Progenitor cell of endocrine pancreas (in vitro differentiated cells): ENCODE measurements at regions not wholly inside any gene's neighbourhood (a gene's known extent, or its start where the extent isn't known, plus 50 kb on each side); places are given as distances from the start of the nearest gene placed in this dataset.
"Not testable (repeated sequence)": the region's sequence is repeated elsewhere in the genome, so short reads cannot be mapped to it uniquely, and the experiment has no call there.

Experiments used
- DNase-seq: peaks from one replicate; pipeline ENCODE4 v3.0.0; 2021; ENCODE audit warnings: low spot score; ENCODE audit not compliant: unreplicated experiment
- H3K27ac Mint-ChIP-seq: 2 replicates; pipeline ENCODE4 v1.8.0; 2021; ENCODE audit warnings: mild to moderate bottlenecking, moderate library complexity, mixed read lengths
- H3K27me3 Mint-ChIP-seq: 2 replicates; pipeline ENCODE4 v1.8.0; 2021; ENCODE audit warnings: mixed read lengths
- H3K36me3 Mint-ChIP-seq: 2 replicates; pipeline ENCODE4 v1.8.0; 2022; ENCODE audit warnings: mixed read lengths; ENCODE audit not compliant: insufficient read depth
- H3K4me1 Mint-ChIP-seq: 2 replicates; pipeline ENCODE4 v1.8.0; 2021; ENCODE audit warnings: low read depth, mixed read lengths
- H3K4me3 Mint-ChIP-seq: 2 replicates; pipeline ENCODE4 v1.8.0; 2021; ENCODE audit warnings: low read depth, mild to moderate bottlenecking, moderate library complexity, mixed read lengths
- H3K9me3 Mint-ChIP-seq: 2 replicates; pipeline ENCODE4 v1.8.0; 2021; ENCODE audit warnings: low read depth, mixed read lengths
- TF ChIP-seq, protein P1 (sequence below): fragments of 200-600 bp; sonication (generic); IDR thresholded peaks from one replicate; pipeline ENCODE4 v1.5.0; 2021; ENCODE audit warnings: antibody characterized with exemption, mild to moderate bottlenecking; ENCODE audit not compliant: unreplicated experiment

DNA sequence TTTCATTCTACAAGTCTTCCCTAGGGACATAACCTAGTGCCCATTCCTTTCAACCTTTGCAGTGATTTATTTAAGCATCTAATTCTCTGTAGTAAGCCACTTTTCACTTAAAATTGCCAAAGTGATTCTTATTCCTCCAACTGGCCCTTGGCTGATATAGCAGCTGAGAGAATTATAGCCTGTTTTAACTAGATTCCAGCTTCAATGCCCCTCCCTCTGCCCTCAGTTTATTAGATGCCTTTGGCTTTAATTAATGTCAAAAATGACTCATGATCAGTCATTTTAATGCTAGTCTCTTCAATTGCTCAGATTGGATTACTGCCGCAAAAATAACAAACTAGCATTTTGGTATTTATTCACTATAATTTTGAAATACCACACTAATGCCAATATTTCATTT is 145.4 kb upstream of the KCTD3 start:
- no peak for DNase-seq
- no peaks in the 10 kb centered on the region for H3K9me3 Mint-ChIP-seq
- H3K27me3 Mint-ChIP-seq: peaks cover 4% of the 10 kb centered on the region
- peaks cover 4% of the 10 kb centered on the region for H3K4me1 Mint-ChIP-seq
- no peaks in the 10 kb centered on the region for H3K36me3 Mint-ChIP-seq
- TF ChIP-seq, protein P1, sequence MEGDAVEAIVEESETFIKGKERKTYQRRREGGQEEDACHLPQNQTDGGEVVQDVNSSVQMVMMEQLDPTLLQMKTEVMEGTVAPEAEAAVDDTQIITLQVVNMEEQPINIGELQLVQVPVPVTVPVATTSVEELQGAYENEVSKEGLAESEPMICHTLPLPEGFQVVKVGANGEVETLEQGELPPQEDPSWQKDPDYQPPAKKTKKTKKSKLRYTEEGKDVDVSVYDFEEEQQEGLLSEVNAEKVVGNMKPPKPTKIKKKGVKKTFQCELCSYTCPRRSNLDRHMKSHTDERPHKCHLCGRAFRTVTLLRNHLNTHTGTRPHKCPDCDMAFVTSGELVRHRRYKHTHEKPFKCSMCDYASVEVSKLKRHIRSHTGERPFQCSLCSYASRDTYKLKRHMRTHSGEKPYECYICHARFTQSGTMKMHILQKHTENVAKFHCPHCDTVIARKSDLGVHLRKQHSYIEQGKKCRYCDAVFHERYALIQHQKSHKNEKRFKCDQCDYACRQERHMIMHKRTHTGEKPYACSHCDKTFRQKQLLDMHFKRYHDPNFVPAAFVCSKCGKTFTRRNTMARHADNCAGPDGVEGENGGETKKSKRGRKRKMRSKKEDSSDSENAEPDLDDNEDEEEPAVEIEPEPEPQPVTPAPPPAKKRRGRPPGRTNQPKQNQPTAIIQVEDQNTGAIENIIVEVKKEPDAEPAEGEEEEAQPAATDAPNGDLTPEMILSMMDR: no peak
- no peak overlapping the region for H3K4me3 Mint-ChIP-seq
- H3K27ac Mint-ChIP-seq: no peak overlapping the region

- H3K27ac Mint-ChIP-seq: no peak overlapping the region
- no peak overlapping the region for H3K4me3 Mint-ChIP-seq
- peaks cover 4% of the 10 kb centered on the region for H3K27me3 Mint-ChIP-seq
- DNase-seq: no peak
- H3K36me3 Mint-ChIP-seq: no peaks in the 10 kb centered on the region
- H3K9me3 Mint-ChIP-seq: peaks cover 8% of the 10 kb centered on the region
- TF ChIP-seq, protein P1: no peak
- H3K4me1 Mint-ChIP-seq: peaks cover 4% of the 10 kb centered on the region
Measured at GRCh38 chr1:215423288-215423687, 143.8 kb upstream of the KCTD3 start.

DNA sequence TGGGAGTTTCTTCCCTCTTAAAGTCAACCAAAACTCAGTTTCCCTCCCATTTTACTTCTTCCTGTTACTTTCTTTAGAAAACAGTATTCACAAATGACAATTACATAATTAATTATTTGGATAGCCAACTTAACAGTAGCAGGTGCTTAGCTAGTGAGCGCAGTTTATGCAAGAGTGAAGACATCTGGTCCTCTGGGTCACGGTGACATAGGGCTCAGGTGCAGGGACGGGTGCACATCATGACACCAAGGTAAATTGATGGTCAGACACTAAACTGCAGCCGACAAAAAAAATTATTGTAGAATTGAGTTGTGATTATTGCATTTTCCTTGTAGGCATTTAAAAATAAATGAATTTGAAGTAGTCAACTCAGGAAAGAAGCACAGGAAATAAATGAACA is 142.0 kb upstream of the KCTD3 start:
- Mint-ChIP-seq H3K4me1 (peaks cover 2% of the 10 kb centered on the region), H3K27ac (no peak overlapping the region), H3K36me3 (no peaks in the 10 kb centered on the region), H3K9me3 (peaks cover 13% of the 10 kb centered on the region), H3K27me3 (peaks cover 4% of the 10 kb centered on the region), H3K4me3 (no peak overlapping the region)
- no peak for DNase-seq
- TF ChIP-seq, protein P1: no peak

DNA sequence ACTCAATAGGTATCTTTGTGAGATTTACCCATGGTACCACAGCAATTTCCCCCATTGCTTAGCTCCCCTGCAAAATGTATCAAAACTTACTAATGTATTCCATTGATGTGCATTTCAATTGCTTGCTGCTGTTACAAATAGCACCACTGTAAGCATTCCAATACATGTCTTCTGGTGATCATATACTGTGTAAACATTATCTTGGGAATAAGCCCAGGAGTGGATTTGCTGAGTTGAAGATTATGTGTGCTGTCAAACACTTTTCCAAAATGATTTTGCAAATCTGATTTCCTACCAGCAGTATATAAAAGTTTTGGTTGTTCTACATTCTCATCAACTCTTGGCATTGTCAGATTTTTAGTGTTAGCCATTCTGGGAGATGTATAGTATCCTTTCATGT is 141.0 kb upstream of the KCTD3 start:
- Mint-ChIP-seq H3K9me3 (peaks cover 13% of the 10 kb centered on the region), H3K36me3 (no peaks in the 10 kb centered on the region), H3K27me3 (peaks cover 4% of the 10 kb centered on the region), H3K27ac (no peak overlapping the region), H3K4me3 (no peak overlapping the region), H3K4me1 (peaks cover 2% of the 10 kb centered on the region)
- DNase-seq: no peak
- TF ChIP-seq, protein P1: no peak

- not testable (repeated sequence) for H3K4me1 Mint-ChIP-seq, DNase-seq, H3K27ac Mint-ChIP-seq
Measured at GRCh38 chr1:215432483-215433227, 134.4 kb upstream of the KCTD3 start.

DNA sequence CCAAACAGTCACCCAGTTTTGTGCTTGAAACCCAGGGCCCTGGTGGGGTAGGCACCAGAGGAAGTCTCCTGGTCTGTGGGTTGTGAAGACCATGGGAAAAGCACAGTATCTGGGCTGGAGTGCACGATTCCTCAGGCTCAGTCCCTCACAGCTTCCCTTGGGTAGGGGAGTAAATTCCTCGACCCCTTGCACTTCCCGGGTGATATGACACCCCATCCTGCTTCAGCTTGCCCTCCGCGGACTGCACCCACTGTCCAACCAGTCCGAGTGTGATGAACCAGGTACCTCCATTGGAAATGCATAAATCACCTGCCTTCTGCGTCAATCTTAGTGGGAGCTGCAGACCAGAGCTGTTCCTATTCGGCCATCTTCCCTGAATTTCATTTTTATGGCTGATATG is 133.9 kb upstream of the KCTD3 start:
- no peak for DNase-seq
- H3K36me3 Mint-ChIP-seq: no peaks in the 10 kb centered on the region
- H3K9me3 Mint-ChIP-seq: peaks cover 6% of the 10 kb centered on the region
- TF ChIP-seq, protein P1: no peak
- no peak overlapping the region for H3K27ac Mint-ChIP-seq
- H3K4me1 Mint-ChIP-seq: no peaks in the 10 kb centered on the region
- H3K27me3 Mint-ChIP-seq: no peaks in the 10 kb centered on the region
- H3K4me3 Mint-ChIP-seq: no peak overlapping the region

More at GRCh38 chr1:215432483-215433227, 134.4 kb upstream of the KCTD3 start:
- H3K9me3 Mint-ChIP-seq: peaks cover 12% of the 10 kb centered on the region
- not testable (repeated sequence) for H3K4me3 Mint-ChIP-seq, H3K27me3 Mint-ChIP-seq, H3K36me3 Mint-ChIP-seq
